SK-N-SH (cell line): ENCODE measurements at regions not wholly inside any gene's neighbourhood (a gene's known extent, or its start where the extent isn't known, plus 50 kb on each side); places are given as distances from the start of the nearest gene placed in this dataset.

Source experiments
- CTCF ChIA-PET: fragments of 300-600, 350-600 bp; formaldehyde crosslinking; extraction: SDS; loops from one replicate; lab custom pipeline; 2021; lab: Yijun Ruan, JAX
- POLR2A ChIA-PET: fragments of 350-600 bp; sonication (Branson Sonifier 250); formaldehyde crosslinking; extraction: SDS; loops from one replicate; lab custom pipeline; 2020; ENCODE audit warnings: antibody characterized with exemption, inconsistent platforms; lab: Yijun Ruan, JAX
- DNase-seq: peaks from one replicate; pipeline ENCODE4 v3.0.0; 2012
- H2AFZ ChIP-seq: fragments of 200-600 bp; sonication (generic); 2 replicates; pipeline ENCODE4 v1.8.1; 2016; ENCODE audit warnings: antibody characterized with exemption, mild to moderate bottlenecking, low read depth
- H3F3A ChIP-seq: fragments of 200-600 bp; sonication (generic); replicated peaks from 2 replicates; pipeline ENCODE3; 2016; ENCODE audit warnings: antibody characterized with exemption, mild to moderate bottlenecking; ENCODE audit not compliant: insufficient read depth
- H3K27ac ChIP-seq, 2 experiments: fragments of 200-500 bp in 1 of 2; fragments of 200-600 bp in 1 of 2; sonication (Bioruptor generic) in 1 of 2; sonication (generic), shearing (Covaris generic) in 1 of 2; 2 replicates each; pipeline versions ENCODE4 v1.5.1 to v1.6.1; 2014 to 2016; ENCODE audit warnings: low read depth in 2 of 2, inconsistent platforms in 1 of 2, low read length in 1 of 2, mild to moderate bottlenecking in 1 of 2, mixed read lengths in 1 of 2
- H3K27me3 ChIP-seq: fragments of 200-600 bp; sonication (generic), shearing (Covaris generic); 2 replicates; pipeline ENCODE4 v1.6.1; 2016; ENCODE audit warnings: mixed run types; ENCODE audit not compliant: insufficient read depth
- H3K36me3 ChIP-seq, 2 experiments: fragments of 200-500 bp in 1 of 2; fragments of 200-600 bp in 1 of 2; sonication (Bioruptor generic) in 1 of 2; sonication (generic) in 1 of 2; replicated peaks in 1 of 2; 2 replicates each; pipeline versions ENCODE3 to v1.5.1; 2014 to 2016; ENCODE audit warnings: low read length in 1 of 2, mild to moderate bottlenecking in 1 of 2; ENCODE audit not compliant: insufficient read depth in 2 of 2, control insufficient read depth in 1 of 2
- H3K4me1 ChIP-seq, 2 experiments: fragments of 200-500 bp in 1 of 2; fragments of 200-600 bp in 1 of 2; sonication (Bioruptor generic) in 1 of 2; sonication (generic), shearing (Covaris generic) in 1 of 2; 2 replicates each; pipeline versions ENCODE4 v1.5.1 to v1.6.1; 2014 to 2016; ENCODE audit warnings: low read depth in 1 of 2, low read length in 1 of 2, mixed run types in 1 of 2; ENCODE audit not compliant: insufficient read depth in 2 of 2, control insufficient read depth in 1 of 2
- H3K4me2 ChIP-seq: fragments of 200-600 bp; sonication (generic), shearing (Covaris generic); 2 replicates; pipeline ENCODE4 v1.6.1; 2017; ENCODE audit warnings: mixed run types
- H3K4me3 ChIP-seq, 2 experiments: fragments of 200-500 bp in 1 of 2; fragments of 200-600 bp in 1 of 2; sonication (Bioruptor generic) in 1 of 2; sonication (generic), shearing (Covaris generic) in 1 of 2; 2 replicates each; pipeline versions ENCODE4 v1.5.1 to v1.8.1; 2014 to 2016; ENCODE audit warnings: low read depth in 2 of 2, inconsistent platforms in 1 of 2, low read length in 1 of 2, mild to moderate bottlenecking in 1 of 2, mixed read lengths in 1 of 2, moderate library complexity in 1 of 2
- H3K79me2 ChIP-seq: fragments of 200-600 bp; sonication (generic); 2 replicates; pipeline ENCODE4 v1.8.1; 2017; ENCODE audit warnings: mild to moderate bottlenecking; ENCODE audit not compliant: insufficient read depth
- H3K9ac ChIP-seq: fragments of 200-600 bp; sonication (generic); 2 replicates; pipeline ENCODE4 v1.6.1; 2017; ENCODE audit warnings: mixed run types
- H3K9me2 ChIP-seq: fragments of 200-600 bp; sonication (generic); 2 replicates; pipeline ENCODE4 v1.6.1; 2017; ENCODE audit warnings: mixed run types
- H3K9me3 ChIP-seq: fragments of 200-600 bp; sonication (generic); 2 replicates; pipeline ENCODE4 v1.6.1; 2017; ENCODE audit warnings: mixed run types, mild to moderate bottlenecking, moderate library complexity
- H4K20me1 ChIP-seq: fragments of 200-600 bp; sonication (generic); 2 replicates; pipeline ENCODE4 v1.6.1; 2017; ENCODE audit warnings: mild to moderate bottlenecking, mixed run types; ENCODE audit not compliant: insufficient read depth
- EP300 ChIP-seq, 2 experiments: IDR thresholded peaks; 2 replicates each; pipeline versions ENCODE4 v1.4.0 to v1.6.1; 2012; ENCODE audit warnings: borderline replicate concordance in 1 of 2, low read depth in 1 of 2, low read length in 1 of 2
- EZH2phosphoT487 ChIP-seq: fragments of 200-600 bp; sonication (generic); IDR thresholded peaks from 2 replicates; pipeline ENCODE4 v1.6.1; 2017; ENCODE audit warnings: low read depth, mixed run types, mild to moderate bottlenecking, antibody characterized with exemption, moderate library complexity, borderline replicate concordance
- FOXJ3 ChIP-seq: sonication (generic); formaldehyde crosslinking; IDR thresholded peaks from 2 replicates; pipeline ENCODE4 v1.5.1; 2020; ENCODE audit warnings: mild to moderate bottlenecking, missing genetic modification reagents
- NFIC ChIP-seq: IDR thresholded peaks from 2 replicates; pipeline ENCODE4 v1.4.0; 2012; ENCODE audit warnings: borderline replicate concordance
- PBX3 ChIP-seq: IDR thresholded peaks from 2 replicates; pipeline ENCODE4; 2012
- POLR2AphosphoS5 ChIP-seq: IDR thresholded peaks from 2 replicates; pipeline ENCODE4 v1.6.1; 2012; ENCODE audit warnings: low read depth, low read length
- RAD21 ChIP-seq: IDR thresholded peaks from 2 replicates; pipeline ENCODE4 v1.6.1; 2012; ENCODE audit warnings: mild to moderate bottlenecking, low read length
- REST ChIP-seq: IDR thresholded peaks from 2 replicates; pipeline ENCODE4 v1.6.1; 2012; ENCODE audit warnings: mild to moderate bottlenecking, low read depth, low read length, moderate library complexity
- RFX5 ChIP-seq: IDR thresholded peaks from 2 replicates; pipeline ENCODE4 v1.6.1; 2012; ENCODE audit warnings: mild to moderate bottlenecking, improper control_type of control experiment, low read length
- SMC3 ChIP-seq: IDR thresholded peaks from 2 replicates; pipeline ENCODE4 v1.6.1; 2012; ENCODE audit warnings: low read depth, low read length, improper control_type of control experiment
- TCF12 ChIP-seq: IDR thresholded peaks from 2 replicates; pipeline ENCODE4 v1.4.0; 2012
- USF1 ChIP-seq: IDR thresholded peaks from 2 replicates; pipeline ENCODE4 v1.4.0; 2012; ENCODE audit warnings: low read depth, borderline replicate concordance
- WGBS: methylation state at CpG from one replicate; pipeline ENCODE4 v1.1.6; 2017; ENCODE audit warnings: low lambda C conversion rate; 5-methylcytosine and 5-hydroxymethylcytosine counted together

GRCh38 chr2:188117706-188118105, 174.0 kb upstream of the GULP1 start:
- Histone ChIP-seq H3K9me2 (no peaks in the 10 kb centered on the region; the same call in 1 of the 2 replicates), H3K27ac (peak overlapping the region in 1 of 2 experiments; percentile 29; a peak in 1 of 4 replicates), H3K9me3 (no peaks in the 10 kb centered on the region), H3F3A (peaks cover 13% of the 10 kb centered on the region), H3K36me3 (no peaks in the 10 kb centered on the region), H3K27me3 (no peaks in the 10 kb centered on the region), H3K4me1 (peaks cover 0 to 11% of the 10 kb centered on the region in 2 experiments; a peak in 2 of 4 replicates), H4K20me1 (no peaks in the 10 kb centered on the region), H2AFZ (peak overlapping the region; percentile 49), H3K4me2 (no peak overlapping the region), H3K79me2 (no peaks in the 10 kb centered on the region), H3K9ac (no peak overlapping the region), H3K4me3 (no peak overlapping the region)
- ChIA-PET CTCF (interaction anchor here (1.8 kb wide), 1 partner anchor 9 kb away, joined by 7 read pairs; no protein-coding TSS in a partner anchor), POLR2A (no interaction called here)
- DNase-seq = no peak
- 41% methylated on average over 2 of the region's 2 CpGs for WGBS
- TF ChIP-seq EP300 (IDR thresholded peaks at IDR 0.05; ENCODE audit: borderline replicate concordance in 1 of 2, low read depth in 1 of 2, low read length in 1 of 2) = no peak
- TF ChIP-seq PBX3 = peak; percentile 56

GRCh38 chr2:188118431-188118830, 173.2 kb upstream of the GULP1 start:
- POLR2A ChIA-PET = no interaction called here
- Histone ChIP-seq H3K4me2 (no peak overlapping the region), H3K9me2 (no peaks in the 10 kb centered on the region; the same call in 1 of the 2 replicates), H3K79me2 (no peaks in the 10 kb centered on the region)
- CTCF ChIA-PET = interaction anchor here (1.0 to 1.8 kb wide), 2 partner anchors 10 to 619 kb away, joined by 3 to 7 read pairs; no protein-coding TSS in a partner anchor
- TF ChIP-seq USF1 = no peak
- TF ChIP-seq, all 33 proteins: peak for 0
- Histone ChIP-seq H3F3A (peaks cover 10% of the 10 kb centered on the region), H2AFZ (no peak overlapping the region), H3K9me3 (no peaks in the 10 kb centered on the region), H3K27me3 (no peaks in the 10 kb centered on the region), H3K9ac (no peak overlapping the region), H3K4me3 (no peak overlapping the region), H3K4me1 (peaks cover 0 to 11% of the 10 kb centered on the region in 2 experiments; a peak in 2 of 4 replicates), H4K20me1 (no peaks in the 10 kb centered on the region), H3K36me3 (no peaks in the 10 kb centered on the region), H3K27ac (no peak overlapping the region)
- 82% methylated on average over 1 of the region's 1 CpG for WGBS
- no peak for DNase-seq

GRCh38 chr2:188119112-188119838, 172.4 kb upstream of the GULP1 start:
- 79% methylated on average over 5 of the region's 5 CpGs for WGBS
- Histone ChIP-seq H2AFZ (no peak overlapping the region), H3K9me3 (no peaks in the 10 kb centered on the region), H3K27ac (no peak overlapping the region), H3K36me3 (no peaks in the 10 kb centered on the region), H3K4me1 (peaks cover 0 to 7% of the 10 kb centered on the region in 2 experiments; a peak in 2 of 4 replicates), H3K4me2 (no peak overlapping the region), H3K9me2 (no peaks in the 10 kb centered on the region; the same call in 1 of the 2 replicates), H3K9ac (no peak overlapping the region), H3K79me2 (no peaks in the 10 kb centered on the region), H3K27me3 (no peaks in the 10 kb centered on the region), H4K20me1 (no peaks in the 10 kb centered on the region), H3F3A (peaks cover 5% of the 10 kb centered on the region), H3K4me3 (no peak overlapping the region)
- peak; percentile 32 for DNase-seq
- CTCF ChIA-PET = interaction anchor here (1.0 to 1.8 kb wide), 2 partner anchors 11 to 620 kb away, joined by 3 to 7 read pairs; no protein-coding TSS in a partner anchor
- POLR2A ChIA-PET = no interaction called here
- no peak for TF ChIP-seq EZH2phosphoT487
- TF ChIP-seq RFX5 = no peak
- no peak for TF ChIP-seq REST
- no peak for TF ChIP-seq USF1
- no peak for TF ChIP-seq FOXJ3 (CRISPR knock-in tag)
- no peak for TF ChIP-seq NFIC
- TF ChIP-seq POLR2AphosphoS5 = no peak
- TF ChIP-seq SMC3 = no peak
- no peak for TF ChIP-seq RAD21
- no peak for TF ChIP-seq TCF12
